ENCODE measurements at regions not wholly inside any gene's neighbourhood (a gene's known extent, or its start where the extent isn't known, plus 50 kb on each side); places are given as distances from the start of the nearest gene placed in this dataset.

GRCh38 chr2:19695706-19696105, 206.1 kb downstream of the TTC32 start:
- intact Hi-C loops (cut with DNase I) = no loop called here
- no peak for DNase-seq (ENCODE audit: low spot score)

DNA sequence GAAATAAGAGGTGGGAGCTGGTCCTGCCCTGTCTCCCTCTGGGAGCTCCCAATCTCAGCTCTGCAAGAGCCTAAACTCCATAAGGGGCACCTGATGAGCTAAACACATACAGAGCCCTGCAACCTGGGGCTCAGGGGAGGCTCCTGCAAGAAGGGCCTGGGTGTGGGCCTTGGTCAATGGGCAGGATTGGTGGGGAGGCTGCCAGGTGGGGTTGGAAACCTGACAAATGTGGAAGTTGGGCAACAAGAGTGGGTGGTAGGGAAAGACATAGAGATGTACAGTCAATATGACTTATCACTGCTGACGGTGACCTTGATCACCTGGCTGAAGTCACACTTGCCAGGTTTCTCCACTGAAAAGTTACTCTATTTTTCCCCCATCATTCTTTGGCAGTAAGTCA, 209.9 kb downstream of the TTC32 start:
- intact Hi-C loops (cut with DNase I) = no loop called here
- DNase-seq (ENCODE audit: low spot score) = no peak

DNA sequence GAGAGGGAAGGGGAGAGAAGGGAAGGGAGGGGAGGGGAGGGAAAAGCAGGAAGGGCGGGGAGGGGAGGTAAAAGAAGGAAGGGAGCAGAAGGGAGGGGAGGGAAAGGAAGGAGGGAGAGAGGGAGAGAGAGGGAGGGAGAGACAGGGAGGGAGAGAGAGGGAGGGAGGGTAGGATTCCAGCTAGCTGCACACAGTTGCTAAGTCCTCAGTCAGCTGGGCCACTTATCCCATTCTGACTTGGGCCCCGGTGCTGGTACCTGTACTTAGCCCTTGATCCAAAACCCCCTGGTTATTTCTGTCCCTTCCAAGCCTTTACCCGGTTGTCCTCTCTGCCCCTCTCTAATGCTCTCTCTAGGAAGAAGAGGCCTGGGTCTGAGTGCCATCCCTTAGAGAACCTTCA, 211.4 kb downstream of the TTC32 start:
- intact Hi-C loops (cut with DNase I) = no loop called here

GRCh38 chr2:19689646-19690168, 212.1 kb downstream of the TTC32 start:
- intact Hi-C loops (cut with DNase I) = no loop called here
- DNase-seq (ENCODE audit: low spot score) = no peak

More for the DNA sequence above, 211.4 kb downstream of the TTC32 start:
- no peak for DNase-seq (ENCODE audit: low spot score)

- intact Hi-C loops (cut with DNase I) = no loop called here
- DNase-seq (ENCODE audit: low spot score) = no peak
These were observed 213.7 kb downstream of the TTC32 start for GRCh38 chr2:19688059-19688458.

DNA sequence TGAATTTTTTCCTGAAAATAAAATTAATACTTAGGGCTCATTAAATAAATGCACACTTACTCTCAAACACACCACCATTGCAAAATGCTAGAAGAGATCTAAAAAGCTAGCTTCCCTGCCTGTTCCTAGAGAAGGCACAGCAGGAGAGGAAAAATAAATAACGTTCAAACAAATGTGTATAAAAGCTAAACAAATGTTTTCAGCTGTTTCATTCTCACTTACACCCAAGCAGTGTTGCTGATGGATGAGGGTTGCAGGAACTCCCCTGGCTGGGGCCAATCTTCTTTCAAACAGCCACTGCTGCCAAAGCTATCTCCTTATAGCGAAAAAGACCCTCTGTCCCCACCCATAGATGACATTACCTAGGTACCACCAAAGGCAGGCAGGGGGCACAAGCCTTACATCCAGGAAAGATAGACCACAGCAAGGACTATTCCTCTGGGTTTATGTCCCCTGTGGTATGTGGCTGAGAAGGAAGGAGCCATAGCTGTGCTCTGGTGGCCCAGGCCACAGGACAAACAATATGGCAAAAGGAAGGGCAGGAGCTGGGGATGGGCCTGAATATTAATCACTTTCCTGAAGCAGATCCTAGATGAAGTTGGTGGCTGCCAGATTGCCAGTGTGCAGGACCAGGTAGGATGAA, 214.6 kb downstream of the TTC32 start:
- intact Hi-C loops (cut with DNase I) = no loop called here
- no peak for DNase-seq (ENCODE audit: low spot score)

- DNase-seq (ENCODE audit: low spot score) = no peak
- intact Hi-C loops (cut with DNase I) = no loop called here
These were observed 215.3 kb downstream of the TTC32 start for GRCh38 chr2:19686439-19686838.

- intact Hi-C loops (cut with DNase I) = no loop called here
- DNase-seq (ENCODE audit: low spot score) = no peak
These were observed 216.1 kb downstream of the TTC32 start for GRCh38 chr2:19685731-19686130.

DNA sequence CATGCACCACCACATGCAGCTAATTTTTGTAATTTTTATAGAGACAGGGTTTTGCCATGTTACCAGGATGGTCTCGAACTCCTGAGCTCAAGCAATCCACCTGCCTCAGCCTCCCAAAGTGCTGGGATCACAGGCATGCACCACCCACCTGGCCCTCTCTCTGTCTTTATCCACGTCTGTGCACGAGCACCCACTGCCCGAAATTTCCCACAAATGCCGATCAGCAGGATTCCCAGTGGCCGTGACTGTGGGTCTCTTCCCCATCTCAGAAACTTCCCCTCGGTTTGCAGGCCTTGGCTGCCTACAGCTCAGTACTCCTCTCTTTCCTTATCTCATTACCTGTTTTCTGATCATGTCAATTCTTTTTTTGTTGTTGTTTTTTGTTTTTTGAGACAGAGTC, 217.3 kb downstream of the TTC32 start:
- intact Hi-C loops (cut with DNase I) = no loop called here
- DNase-seq (ENCODE audit: low spot score) = no peak

GRCh38 chr2:19683556-19683955, 218.2 kb downstream of the TTC32 start:
- no peak for DNase-seq (ENCODE audit: low spot score)
- intact Hi-C loops (cut with DNase I) = no loop called here

DNA sequence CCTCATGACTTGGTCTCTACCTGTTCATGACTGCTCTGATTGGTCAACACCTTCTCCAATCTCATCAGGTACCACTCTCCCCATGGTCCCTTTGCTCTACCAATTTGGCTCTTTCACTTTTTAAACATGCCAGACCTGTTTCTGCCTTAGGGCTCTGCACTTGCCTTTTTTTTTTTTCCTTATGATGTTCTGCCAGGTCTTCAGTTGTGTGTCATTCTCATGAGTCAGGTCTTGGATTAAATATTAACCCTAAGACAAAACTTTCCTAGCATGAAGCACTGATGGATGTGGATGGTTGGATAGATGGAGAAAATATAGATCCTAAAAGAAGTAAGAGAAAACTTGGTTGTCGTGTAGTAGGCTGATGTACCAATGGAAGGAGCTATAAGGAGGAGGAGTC, 219.3 kb downstream of the TTC32 start:
- intact Hi-C loops (cut with DNase I) = no loop called here
- DNase-seq (ENCODE audit: low spot score) = no peak

DNA sequence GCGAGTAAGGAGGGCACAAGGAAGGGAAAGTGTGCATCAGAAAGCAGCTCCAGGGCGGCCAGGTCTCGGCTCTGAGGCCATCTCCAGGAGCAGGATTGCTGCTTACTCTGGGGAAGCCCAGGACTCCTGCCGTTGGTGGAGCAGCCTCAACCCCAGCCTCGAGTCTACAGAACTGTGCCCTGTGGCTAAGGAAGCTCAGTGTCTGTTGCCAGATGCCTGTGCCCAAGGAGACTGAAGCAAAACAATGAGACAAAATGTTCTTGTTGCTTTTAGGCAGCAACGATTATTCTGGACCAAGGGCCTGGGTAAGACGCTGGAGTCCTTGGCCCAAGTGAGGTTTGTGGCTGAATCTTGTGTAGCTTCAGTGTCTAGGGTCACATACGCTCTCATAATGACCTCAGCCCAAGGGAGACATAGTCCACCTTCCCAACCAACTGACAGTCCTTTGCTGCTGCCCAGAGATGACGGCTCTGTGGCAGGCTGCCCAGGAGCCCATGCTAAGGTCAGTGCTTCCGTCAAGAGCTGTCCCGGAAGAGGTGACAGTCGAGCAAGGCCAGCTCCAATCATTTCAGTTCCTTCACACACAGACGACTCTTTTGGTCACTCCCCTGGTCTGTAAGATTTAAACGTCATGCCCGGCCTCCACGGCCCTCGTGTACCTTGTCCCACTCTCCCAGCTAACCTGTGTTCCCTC, 223.8 kb downstream of the TTC32 start:
- no peak for DNase-seq (ENCODE audit: low spot score)
- intact Hi-C loops (cut with DNase I) = no loop called here

GRCh38 chr2:19677215-19677777, 224.5 kb downstream of the TTC32 start:
- intact Hi-C loops (cut with DNase I) = no loop called here
- no peak for DNase-seq (ENCODE audit: low spot score)

DNA sequence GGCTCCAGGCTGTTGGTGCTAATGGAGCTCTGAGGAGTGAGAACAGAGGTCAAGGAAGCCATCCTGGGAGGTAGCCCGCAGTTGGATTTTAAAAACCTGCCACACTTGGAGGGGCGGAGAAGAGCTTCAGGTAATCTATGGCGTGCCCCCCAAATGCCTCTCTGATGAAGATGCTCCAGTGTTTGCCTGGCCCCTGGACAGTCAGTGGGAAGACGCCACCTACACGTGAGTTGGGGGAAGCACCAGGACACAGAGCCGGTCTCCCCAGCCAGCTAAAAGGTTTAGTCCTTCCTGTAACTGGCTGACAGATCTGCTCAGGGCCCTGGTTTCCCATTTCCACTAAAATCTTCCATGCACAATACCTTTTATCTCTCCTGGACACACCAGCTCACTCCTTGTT, 225.0 kb downstream of the TTC32 start:
- intact Hi-C loops (cut with DNase I) = no loop called here
- no peak for DNase-seq (ENCODE audit: low spot score)

GRCh38 chr2:19675856-19676460, 225.8 kb downstream of the TTC32 start:
- no peak for DNase-seq (ENCODE audit: low spot score)
- intact Hi-C loops (cut with DNase I) = no loop called here

DNA sequence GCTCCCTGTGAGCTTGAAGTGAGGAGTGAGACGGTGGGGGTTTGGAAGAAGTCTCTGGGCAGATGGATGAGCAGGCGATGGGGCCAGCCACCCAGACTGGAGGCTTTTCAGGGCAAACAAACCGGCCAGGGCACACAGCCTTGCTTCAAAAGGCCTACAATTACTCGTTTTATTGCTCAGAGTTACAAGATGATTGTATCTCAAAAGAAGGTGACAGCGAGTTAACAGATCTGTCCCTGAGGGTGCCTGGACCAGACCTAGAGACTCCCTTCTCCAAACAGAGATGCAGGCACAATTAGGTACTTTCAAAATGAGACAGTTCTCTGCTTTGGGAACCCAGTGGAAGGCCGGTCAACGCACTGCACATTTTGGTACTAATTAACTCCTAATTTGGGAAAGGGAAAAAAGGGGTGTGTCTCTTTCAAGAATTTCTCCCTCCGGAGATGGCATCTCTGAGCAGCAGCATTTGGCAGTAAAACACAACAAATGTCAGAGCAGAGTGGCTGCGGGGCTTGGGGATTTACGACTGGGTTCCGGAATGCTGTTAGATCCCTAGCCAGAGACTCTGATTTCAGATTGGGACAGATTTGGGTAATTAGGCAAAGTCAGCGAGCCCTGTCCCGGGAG, 226.7 kb downstream of the TTC32 start:
- no peak for DNase-seq (ENCODE audit: low spot score)
- intact Hi-C loops (cut with DNase I) = no loop called here

DNA sequence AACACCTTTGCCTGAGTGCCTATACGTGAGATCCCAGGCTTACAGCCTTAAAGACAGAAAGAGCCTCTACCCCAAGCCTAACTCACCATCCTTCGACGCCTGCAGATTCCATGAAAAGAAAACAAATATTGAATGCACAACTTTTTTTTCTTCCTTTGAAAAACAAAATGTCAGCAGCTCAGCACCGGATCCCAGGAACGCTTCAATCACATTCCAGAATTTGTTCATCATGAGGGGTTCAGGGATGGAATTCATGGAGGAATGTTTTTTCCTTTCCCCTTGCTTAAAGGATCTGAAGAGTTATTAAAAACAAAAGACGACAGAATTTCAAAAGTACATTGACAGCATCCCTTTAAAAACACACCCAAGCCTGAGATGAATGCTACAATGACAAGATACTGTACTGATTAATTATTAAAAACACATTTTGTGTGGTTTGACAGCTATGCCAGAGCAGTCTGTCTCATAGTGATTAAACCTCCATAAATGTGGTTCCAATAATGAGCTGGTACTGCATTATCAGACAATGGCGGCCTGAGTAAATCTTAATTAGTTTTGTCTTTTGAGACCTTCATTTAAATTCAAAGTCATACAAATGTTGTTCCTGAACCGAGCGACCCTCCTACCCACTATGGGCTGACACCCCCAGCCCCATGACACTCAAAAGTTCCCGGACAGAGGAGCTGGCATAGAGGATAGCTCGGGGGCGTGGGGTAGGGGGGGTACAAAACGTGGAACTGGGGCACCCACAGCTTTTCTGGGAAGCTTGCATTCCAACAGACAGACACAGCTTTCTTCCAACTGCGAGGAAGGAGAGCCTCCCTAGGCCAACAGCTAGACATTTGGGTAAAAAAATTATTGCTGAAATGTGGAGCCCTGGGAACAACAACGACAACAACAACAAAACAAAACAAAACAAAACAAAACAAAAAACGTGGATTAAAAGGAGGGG, 227.5 kb downstream of the TTC32 start:
- intact Hi-C loops (cut with DNase I) = no loop called here
- no peak for DNase-seq (ENCODE audit: low spot score)

- intact Hi-C loops (cut with DNase I) = no loop called here
- no peak for DNase-seq (ENCODE audit: low spot score)
These were observed 228.5 kb downstream of the TTC32 start for GRCh38 chr2:19673213-19673791.

- intact Hi-C loops (cut with DNase I) = no loop called here
- no peak for DNase-seq (ENCODE audit: low spot score)
These were observed 229.9 kb downstream of the TTC32 start for GRCh38 chr2:19671916-19672315.
